ENCODE measurements at regions not wholly inside any gene's neighbourhood (a gene's known extent, or its start where the extent isn't known, plus 50 kb on each side); places are given as distances from the start of the nearest gene placed in this dataset.
"Not testable (repeated sequence)": the region's sequence is repeated elsewhere in the genome, so short reads cannot be mapped to it uniquely, and the experiment has no call there.

- no peak for TF ChIP-seq CTCF (IDR thresholded peaks at IDR 0.05; ENCODE audit: partially characterized antibody, unreplicated experiment)
- no peak overlapping the region for H3K27ac Mint-ChIP-seq (ENCODE audit: unreplicated experiment)
- no peaks in the 10 kb centered on the region for H3K36me3 Mint-ChIP-seq (ENCODE audit: unreplicated experiment)
- DNase-seq = no peak
- H3K4me3 Mint-ChIP-seq (ENCODE audit: unreplicated experiment) = no peak overlapping the region
- no peaks in the 10 kb centered on the region for H3K4me1 Mint-ChIP-seq (ENCODE audit: low read depth, unreplicated experiment)
- H3K9me3 Mint-ChIP-seq (ENCODE audit: unreplicated experiment) = peaks cover 3% of the 10 kb centered on the region
- H3K27me3 Mint-ChIP-seq (ENCODE audit: unreplicated experiment) = peaks cover 2% of the 10 kb centered on the region
Observed at GRCh38 chr3:193068365-193068764, 150.7 kb upstream of the MB21D2 start.

- H3K27me3 Mint-ChIP-seq (ENCODE audit: unreplicated experiment); H3K4me1 Mint-ChIP-seq (ENCODE audit: low read depth, unreplicated experiment); H3K27ac Mint-ChIP-seq (ENCODE audit: unreplicated experiment); DNase-seq; H3K9me3 Mint-ChIP-seq (ENCODE audit: unreplicated experiment); H3K36me3 Mint-ChIP-seq (ENCODE audit: unreplicated experiment); H3K4me3 Mint-ChIP-seq (ENCODE audit: unreplicated experiment): not testable (repeated sequence)
Observed at GRCh38 chr3:193069732-193070131, 152.1 kb upstream of the MB21D2 start.

GRCh38 chr3:193078996-193079753 lies 161.5 kb upstream of the MB21D2 start:
- Mint-ChIP-seq H3K4me3 (ENCODE audit: unreplicated experiment) (no peak overlapping the region), H3K36me3 (ENCODE audit: unreplicated experiment) (peaks cover 5% of the 10 kb centered on the region), H3K27me3 (ENCODE audit: unreplicated experiment) (no peaks in the 10 kb centered on the region), H3K4me1 (ENCODE audit: low read depth, unreplicated experiment) (peaks cover 8% of the 10 kb centered on the region), H3K9me3 (ENCODE audit: unreplicated experiment) (no peaks in the 10 kb centered on the region), H3K27ac (ENCODE audit: unreplicated experiment) (no peak overlapping the region)
- no peak for DNase-seq
- TF ChIP-seq CTCF (IDR thresholded peaks at IDR 0.05; ENCODE audit: partially characterized antibody, unreplicated experiment) = no peak

GRCh38 chr3:193080821-193081365 lies 160.1 kb upstream of the PLAAT1 start:
- no peak for DNase-seq
- no peak overlapping the region for H3K4me3 Mint-ChIP-seq (ENCODE audit: unreplicated experiment)
- no peaks in the 10 kb centered on the region for H3K27me3 Mint-ChIP-seq (ENCODE audit: unreplicated experiment)
- TF ChIP-seq CTCF (IDR thresholded peaks at IDR 0.05; ENCODE audit: partially characterized antibody, unreplicated experiment) = no peak
- peaks cover 8% of the 10 kb centered on the region for H3K4me1 Mint-ChIP-seq (ENCODE audit: low read depth, unreplicated experiment)
- H3K27ac Mint-ChIP-seq (ENCODE audit: unreplicated experiment) = no peak overlapping the region
- peaks cover 5% of the 10 kb centered on the region for H3K36me3 Mint-ChIP-seq (ENCODE audit: unreplicated experiment)
- H3K9me3 Mint-ChIP-seq (ENCODE audit: unreplicated experiment) = no peaks in the 10 kb centered on the region

- no peak for TF ChIP-seq CTCF (IDR thresholded peaks at IDR 0.05; ENCODE audit: partially characterized antibody, unreplicated experiment)
- DNase-seq = no peak
- Mint-ChIP-seq H3K9me3 (ENCODE audit: unreplicated experiment) (no peaks in the 10 kb centered on the region), H3K27ac (ENCODE audit: unreplicated experiment) (no peak overlapping the region), H3K27me3 (ENCODE audit: unreplicated experiment) (no peaks in the 10 kb centered on the region), H3K4me1 (ENCODE audit: low read depth, unreplicated experiment) (no peaks in the 10 kb centered on the region), H3K4me3 (ENCODE audit: unreplicated experiment) (no peak overlapping the region), H3K36me3 (ENCODE audit: unreplicated experiment) (peaks cover 5% of the 10 kb centered on the region)
Observed at GRCh38 chr3:193085655-193086054, 155.4 kb upstream of the PLAAT1 start.
